ENCODE measurements at regions not wholly inside any gene's neighbourhood (a gene's known extent, or its start where the extent isn't known, plus 50 kb on each side); places are given as distances from the start of the nearest gene placed in this dataset.

GRCh38 chr10:4504550-4504949 lies 321.5 kb upstream of the AKR1E2 start:
- no peak for DNase-seq (ENCODE audit: low spot score)
- TF ChIP-seq CTCF (IDR thresholded peaks at IDR 0.05): no peak

GRCh38 chr10:4503076-4503475 lies 322.9 kb upstream of the AKR1E2 start:
- Mint-ChIP-seq H3K36me3 (ENCODE audit: low read depth) (no peaks in the 10 kb centered on the region), H3K4me1 (ENCODE audit: low read depth) (peaks cover 37% of the 10 kb centered on the region), H3K9me3 (ENCODE audit: low read depth) (no peaks in the 10 kb centered on the region), H3K4me3 (ENCODE audit: unreplicated experiment) (no peak overlapping the region), H3K27ac (ENCODE audit: unreplicated experiment) (no peak overlapping the region), H3K27me3 (ENCODE audit: low read depth) (no peaks in the 10 kb centered on the region)
- no peak for TF ChIP-seq CTCF (IDR thresholded peaks at IDR 0.05)
- no peak for DNase-seq (ENCODE audit: low spot score)

More at GRCh38 chr10:4504550-4504949, 321.5 kb upstream of the AKR1E2 start:
- Mint-ChIP-seq H3K4me1 (ENCODE audit: low read depth) (peaks cover 24% of the 10 kb centered on the region), H3K27ac (ENCODE audit: unreplicated experiment) (no peak overlapping the region), H3K27me3 (ENCODE audit: low read depth) (no peaks in the 10 kb centered on the region), H3K4me3 (ENCODE audit: unreplicated experiment) (no peak overlapping the region), H3K9me3 (ENCODE audit: low read depth) (no peaks in the 10 kb centered on the region), H3K36me3 (ENCODE audit: low read depth) (no peaks in the 10 kb centered on the region)

- no peaks in the 10 kb centered on the region for H3K9me3 Mint-ChIP-seq (ENCODE audit: low read depth)
- H3K27ac Mint-ChIP-seq (ENCODE audit: unreplicated experiment): no peak overlapping the region
- no peak overlapping the region for H3K4me3 Mint-ChIP-seq (ENCODE audit: unreplicated experiment)
- peaks cover 39% of the 10 kb centered on the region for H3K4me1 Mint-ChIP-seq (ENCODE audit: low read depth)
- no peak for TF ChIP-seq CTCF (IDR thresholded peaks at IDR 0.05)
- H3K27me3 Mint-ChIP-seq (ENCODE audit: low read depth): no peaks in the 10 kb centered on the region
- no peaks in the 10 kb centered on the region for H3K36me3 Mint-ChIP-seq (ENCODE audit: low read depth)
- no peak for DNase-seq (ENCODE audit: low spot score)
Observed at GRCh38 chr10:4501306-4501705, 324.7 kb upstream of the AKR1E2 start.

- no peak for TF ChIP-seq CTCF (IDR thresholded peaks at IDR 0.05)
- Mint-ChIP-seq H3K9me3 (ENCODE audit: low read depth) (no peaks in the 10 kb centered on the region), H3K4me3 (ENCODE audit: unreplicated experiment) (peak overlapping the region; percentile 3), H3K4me1 (ENCODE audit: low read depth) (peaks cover 30% of the 10 kb centered on the region), H3K27ac (ENCODE audit: unreplicated experiment) (peak overlapping the region; percentile 91), H3K36me3 (ENCODE audit: low read depth) (no peaks in the 10 kb centered on the region), H3K27me3 (ENCODE audit: low read depth) (no peaks in the 10 kb centered on the region)
- no peak for DNase-seq (ENCODE audit: low spot score)
Observed at GRCh38 chr10:4498711-4499251, 327.2 kb upstream of the AKR1E2 start.

GRCh38 chr10:4494551-4494950 lies 331.5 kb upstream of the AKR1E2 start:
- TF ChIP-seq CTCF (IDR thresholded peaks at IDR 0.05): no peak
- Mint-ChIP-seq H3K36me3 (ENCODE audit: low read depth) (peaks cover 2% of the 10 kb centered on the region), H3K27ac (ENCODE audit: unreplicated experiment) (no peak overlapping the region), H3K27me3 (ENCODE audit: low read depth) (no peaks in the 10 kb centered on the region), H3K9me3 (ENCODE audit: low read depth) (peaks cover 13% of the 10 kb centered on the region), H3K4me1 (ENCODE audit: low read depth) (peaks cover 18% of the 10 kb centered on the region), H3K4me3 (ENCODE audit: unreplicated experiment) (no peak overlapping the region)
- no peak for DNase-seq (ENCODE audit: low spot score)

Measured in chondrocyte (in vitro differentiated cells).